Peyer's patch (tissue), 4 donors: ENCODE measurements at regions not wholly inside any gene's neighbourhood (a gene's known extent, or its start where the extent isn't known, plus 50 kb on each side); places are given as distances from the start of the nearest gene placed in this dataset.

ENCODE experiments used
- DNase-seq, 3 donors: peaks; one replicate each; pipeline ENCODE4 v3.0.0-alpha.2; 2017 to 2019
- H3K27ac ChIP-seq, 4 donors: fragments of 200-600 bp; sonication (generic); one replicate each; pipeline ENCODE4 v1.5.1; 2016 to 2019
- H3K27me3 ChIP-seq, 2 donors: fragments of 200-600 bp; sonication (generic); one replicate each; pipeline ENCODE4 v1.5.1; 2019
- H3K36me3 ChIP-seq, 3 donors: fragments of 200-600 bp; sonication (generic); one replicate each; pipeline ENCODE4 v1.5.1; 2016 to 2019
- H3K4me1 ChIP-seq, 4 donors: fragments of 200-600 bp; sonication (generic); one replicate each; pipeline ENCODE4 v1.5.1; 2016 to 2019
- H3K4me3 ChIP-seq, 4 donors: fragments of 200-600 bp; sonication (generic); 1 replicate in 3 of 4; 2 replicates in 1 of 4; pipeline ENCODE4 v1.5.1; 2016 to 2019; ENCODE audit warnings: mild to moderate bottlenecking in 1 of 4
- H3K9me3 ChIP-seq, 4 donors: fragments of 200-600 bp; sonication (generic); one replicate each; pipeline ENCODE4 v1.5.1; 2016 to 2019; ENCODE audit warnings: mild to moderate bottlenecking in 1 of 4
- CTCF ChIP-seq, 6 experiments: fragments of 450-650 bp in 4 of 6; fragments of 200-600 bp in 2 of 6; sonication (generic) in 1 of 6; IDR thresholded peaks; one replicate each; pipeline ENCODE4 v1.5.1; 2017 to 2019; ENCODE audit warnings: antibody characterized with exemption in 6 of 6, mild to moderate bottlenecking in 3 of 6, moderate library complexity in 1 of 6
- POLR2A ChIP-seq, 2 donors: fragments of 450-650 bp; IDR thresholded peaks; one replicate each; pipeline ENCODE4 v1.5.1; 2017; ENCODE audit warnings: antibody characterized with exemption in 2 of 2, mild to moderate bottlenecking in 2 of 2, moderate library complexity in 2 of 2

- H3K27me3 ChIP-seq, result no peaks in the 10 kb centered on the region
- H3K4me1 ChIP-seq, result no peaks in the 10 kb centered on the region
- H3K27ac ChIP-seq, result no peak overlapping the region
- no peaks in the 10 kb centered on the region for H3K9me3 ChIP-seq
- no peak for DNase-seq
- TF ChIP-seq CTCF (IDR thresholded peaks at IDR 0.05), result no peak
- TF ChIP-seq POLR2A (IDR thresholded peaks at IDR 0.05), result no peak
- H3K4me3 ChIP-seq, result no peak overlapping the region
- no peaks in the 10 kb centered on the region for H3K36me3 ChIP-seq
These were observed 70.8 kb upstream of the SASH1 start for GRCh38 chr6:148271711-148272439.

GRCh38 chr6:148272597-148272996, 70.0 kb upstream of the SASH1 start:
- H3K4me1 ChIP-seq, result no peaks in the 10 kb centered on the region
- no peak for DNase-seq
- no peak overlapping the region for H3K27ac ChIP-seq
- TF ChIP-seq CTCF (IDR thresholded peaks at IDR 0.05) (no peak), POLR2A (IDR thresholded peaks at IDR 0.05) (no peak)
- no peaks in the 10 kb centered on the region for H3K27me3 ChIP-seq
- no peak overlapping the region for H3K4me3 ChIP-seq
- H3K9me3 ChIP-seq, result no peaks in the 10 kb centered on the region
- H3K36me3 ChIP-seq, result no peaks in the 10 kb centered on the region

GRCh38 chr6:148273962-148274752, 68.5 kb upstream of the SASH1 start:
- Histone ChIP-seq H3K4me1 (no peaks in the 10 kb centered on the region), H3K36me3 (no peaks in the 10 kb centered on the region), H3K9me3 (no peaks in the 10 kb centered on the region), H3K27me3 (no peaks in the 10 kb centered on the region), H3K27ac (no peak overlapping the region), H3K4me3 (no peak overlapping the region)
- TF ChIP-seq POLR2A (IDR thresholded peaks at IDR 0.05) (no peak), CTCF (IDR thresholded peaks at IDR 0.05) (no peak)
- no peak for DNase-seq

GRCh38 chr6:148274809-148275208, 67.8 kb upstream of the SASH1 start:
- no peak overlapping the region for H3K4me3 ChIP-seq
- no peaks in the 10 kb centered on the region for H3K9me3 ChIP-seq
- no peaks in the 10 kb centered on the region for H3K4me1 ChIP-seq
- TF ChIP-seq POLR2A (IDR thresholded peaks at IDR 0.05) (no peak), CTCF (IDR thresholded peaks at IDR 0.05) (no peak)
- no peak for DNase-seq
- no peaks in the 10 kb centered on the region for H3K36me3 ChIP-seq
- no peak overlapping the region for H3K27ac ChIP-seq
- H3K27me3 ChIP-seq, result no peaks in the 10 kb centered on the region

DNA sequence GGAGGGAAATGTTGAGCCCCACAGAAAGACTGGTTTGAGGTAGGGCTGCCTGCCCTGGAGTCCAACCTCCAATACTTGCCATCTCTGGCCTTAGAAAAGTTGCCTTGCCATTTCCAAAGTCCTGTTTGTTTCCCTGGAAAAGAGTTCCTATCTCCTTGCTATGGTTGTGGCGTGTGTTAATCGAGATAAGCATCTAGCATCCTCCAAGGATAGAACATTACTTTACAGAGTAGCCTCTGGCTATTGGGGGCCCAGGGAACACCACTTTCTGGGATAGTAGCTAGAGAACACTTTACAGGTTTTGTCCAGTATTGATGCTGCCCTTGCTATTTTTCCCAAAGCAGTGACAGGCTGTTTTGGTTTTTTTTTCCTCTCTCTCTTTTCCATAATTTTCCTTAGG, 57.4 kb upstream of the SASH1 start:
- H3K27me3 ChIP-seq, result no peaks in the 10 kb centered on the region
- no peaks in the 10 kb centered on the region for H3K9me3 ChIP-seq
- no peak for DNase-seq

More for the DNA sequence above, 57.4 kb upstream of the SASH1 start:
- H3K4me3 ChIP-seq, result no peak overlapping the region
- TF ChIP-seq POLR2A (IDR thresholded peaks at IDR 0.05) (no peak), CTCF (IDR thresholded peaks at IDR 0.05) (no peak)
- no peak overlapping the region for H3K27ac ChIP-seq
- H3K4me1 ChIP-seq, result no peaks in the 10 kb centered on the region
- H3K36me3 ChIP-seq, result no peaks in the 10 kb centered on the region
